CD4-positive, alpha-beta T cell (primary cell): ENCODE measurements at regions not wholly inside any gene's neighbourhood (a gene's known extent, or its start where the extent isn't known, plus 50 kb on each side); places are given as distances from the start of the nearest gene placed in this dataset.

Experiments used
- ATAC-seq: fragments of 200-7000 bp; cut with Tn5 transposase; one replicate; pipeline ENCODE4 v1.10.0; 2022; ENCODE audit warnings: mild to moderate bottlenecking; ENCODE audit not compliant: poor library complexity
- CTCF ChIA-PET: fragments of 350-600 bp; sonication (Branson Sonifier 250); formaldehyde crosslinking; loops from one replicate; lab custom pipeline; 2021; ENCODE audit warnings: antibody characterized with exemption, inconsistent platforms; lab: Charles Lee
- POLR2A ChIA-PET: fragments of 350-600 bp; sonication (Branson Sonifier 250); formaldehyde crosslinking; loops from one replicate; lab custom pipeline; 2021; ENCODE audit warnings: antibody characterized with exemption, inconsistent platforms; lab: Charles Lee
- DNase-seq, 14 experiments: peaks; one replicate each; pipeline ENCODE4 v3.0.0-alpha.2; 2013 to 2020; ENCODE audit warnings: mixed read lengths in 2 of 14
- H3K27ac ChIP-seq, 2 donors: one replicate each; pipeline versions ENCODE4 v1.5.1 to v1.7.0; 2013; ENCODE audit warnings: low read length in 2 of 2, low read depth in 1 of 2, mild to moderate bottlenecking in 1 of 2
- H3K27me3 ChIP-seq, 2 experiments: 1 replicate in 1 of 2; 2 replicates in 1 of 2; pipeline versions ENCODE4 v1.6.1 to v1.7.0; 2013; ENCODE audit warnings: low read length in 2 of 2, control low read depth in 1 of 2, mild to moderate bottlenecking in 1 of 2, moderate library complexity in 1 of 2; ENCODE audit not compliant: insufficient read depth in 2 of 2, control insufficient read depth in 1 of 2
- H3K36me3 ChIP-seq: one replicate; pipeline ENCODE4 v1.6.1; 2013; ENCODE audit warnings: low read length, control low read depth; ENCODE audit not compliant: insufficient read depth
- H3K4me1 ChIP-seq: one replicate; pipeline ENCODE4 v1.6.1; 2013; ENCODE audit warnings: low read length, control low read depth; ENCODE audit not compliant: insufficient read depth
- H3K4me3 ChIP-seq: one replicate; pipeline ENCODE4 v1.5.1; 2013; ENCODE audit warnings: mild to moderate bottlenecking, low read length, moderate library complexity
- H3K9me3 ChIP-seq, 2 experiments: 1 replicate in 1 of 2; 2 replicates in 1 of 2; pipeline versions ENCODE4 v1.6.1 to v1.7.0; 2013; ENCODE audit warnings: low read length in 2 of 2, mild to moderate bottlenecking in 2 of 2, control low read depth in 1 of 2, moderate library complexity in 1 of 2; ENCODE audit not compliant: control insufficient read depth in 1 of 2, insufficient read depth in 1 of 2
- H3K27ac Mint-ChIP-seq: one replicate; pipeline ENCODE4 v1.8.0; 2020; ENCODE audit warnings: mixed read lengths
- H3K27me3 Mint-ChIP-seq: one replicate; pipeline ENCODE4 v1.8.0; 2021; ENCODE audit warnings: mixed read lengths
- H3K36me3 Mint-ChIP-seq: one replicate; pipeline ENCODE4 v1.8.0; 2021; ENCODE audit warnings: low read depth, mixed read lengths
- H3K4me1 Mint-ChIP-seq: one replicate; pipeline ENCODE4 v1.8.0; 2021; ENCODE audit warnings: low read depth, mixed read lengths
- H3K4me3 Mint-ChIP-seq: one replicate; pipeline ENCODE4 v1.8.0; 2020; ENCODE audit warnings: mild to moderate bottlenecking, mixed read lengths
- H3K9me3 Mint-ChIP-seq: one replicate; pipeline ENCODE4 v1.8.0; 2020; ENCODE audit warnings: mixed read lengths
- intact Hi-C, 2 experiments: fragments of 100-400 bp; cut with DNase I in 1 of 2; cut with micrococcal nuclease in 1 of 2; formaldehyde crosslinking; loops; one replicate each; pipeline versions ENCODE4 v1.15.1 to v1.9.0; 2023 to 2025; cut with DNase I, micrococcal nuclease
- TF ChIP-seq, protein P1 (sequence below): fragments of 200-600 bp; IDR thresholded peaks from one replicate; pipeline ENCODE4 v1.8.0; 2022; ENCODE audit warnings: antibody characterized with exemption, mild to moderate bottlenecking

DNA sequence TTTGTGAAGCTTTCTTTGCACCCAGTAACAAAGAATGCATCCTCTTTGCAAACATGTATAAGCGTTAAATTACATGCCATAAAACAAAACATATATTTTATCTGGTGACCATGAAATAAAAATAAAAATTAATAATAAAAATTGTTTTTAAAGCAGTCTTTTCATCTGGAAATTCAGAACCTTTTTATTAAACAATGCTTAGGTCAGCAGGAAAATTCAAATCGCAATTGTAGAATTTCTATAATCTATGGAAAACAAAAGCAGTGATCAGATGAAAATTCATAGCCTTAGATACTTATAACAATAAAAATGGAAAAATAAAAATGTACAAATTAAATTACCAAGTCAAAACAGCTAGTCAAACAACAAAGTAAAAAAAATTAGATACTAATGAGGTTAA is 435.9 kb upstream of the CHAC2 start:
- CTCF ChIA-PET, result no interaction called here
- Mint-ChIP-seq H3K9me3 (no peaks in the 10 kb centered on the region), H3K36me3 (no peaks in the 10 kb centered on the region), H3K27ac (no peak overlapping the region), H3K27me3 (no peaks in the 10 kb centered on the region), H3K4me1 (no peaks in the 10 kb centered on the region), H3K4me3 (no peak overlapping the region)
- Histone ChIP-seq H3K4me3 (no peak overlapping the region), H3K9me3 (no peaks in the 10 kb centered on the region), H3K27me3 (no peaks in the 10 kb centered on the region), H3K4me1 (no peaks in the 10 kb centered on the region), H3K36me3 (no peaks in the 10 kb centered on the region), H3K27ac (no peak overlapping the region)
- DNase-seq (no peak), ATAC-seq (no peak)
- TF ChIP-seq, protein P1, sequence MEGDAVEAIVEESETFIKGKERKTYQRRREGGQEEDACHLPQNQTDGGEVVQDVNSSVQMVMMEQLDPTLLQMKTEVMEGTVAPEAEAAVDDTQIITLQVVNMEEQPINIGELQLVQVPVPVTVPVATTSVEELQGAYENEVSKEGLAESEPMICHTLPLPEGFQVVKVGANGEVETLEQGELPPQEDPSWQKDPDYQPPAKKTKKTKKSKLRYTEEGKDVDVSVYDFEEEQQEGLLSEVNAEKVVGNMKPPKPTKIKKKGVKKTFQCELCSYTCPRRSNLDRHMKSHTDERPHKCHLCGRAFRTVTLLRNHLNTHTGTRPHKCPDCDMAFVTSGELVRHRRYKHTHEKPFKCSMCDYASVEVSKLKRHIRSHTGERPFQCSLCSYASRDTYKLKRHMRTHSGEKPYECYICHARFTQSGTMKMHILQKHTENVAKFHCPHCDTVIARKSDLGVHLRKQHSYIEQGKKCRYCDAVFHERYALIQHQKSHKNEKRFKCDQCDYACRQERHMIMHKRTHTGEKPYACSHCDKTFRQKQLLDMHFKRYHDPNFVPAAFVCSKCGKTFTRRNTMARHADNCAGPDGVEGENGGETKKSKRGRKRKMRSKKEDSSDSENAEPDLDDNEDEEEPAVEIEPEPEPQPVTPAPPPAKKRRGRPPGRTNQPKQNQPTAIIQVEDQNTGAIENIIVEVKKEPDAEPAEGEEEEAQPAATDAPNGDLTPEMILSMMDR, result no peak
- POLR2A ChIA-PET, result no interaction called here
- intact Hi-C loops, result no loop called here

- Histone ChIP-seq H3K4me1 (no peaks in the 10 kb centered on the region), H3K27ac (no peak overlapping the region), H3K27me3 (no peaks in the 10 kb centered on the region), H3K4me3 (no peak overlapping the region), H3K9me3 (no peaks in the 10 kb centered on the region), H3K36me3 (no peaks in the 10 kb centered on the region)
- no peaks in the 10 kb centered on the region for H3K36me3 Mint-ChIP-seq
- no peaks in the 10 kb centered on the region for H3K4me1 Mint-ChIP-seq
- ATAC-seq, result no peak
- H3K9me3 Mint-ChIP-seq, result no peaks in the 10 kb centered on the region
- CTCF ChIA-PET, result no interaction called here
- POLR2A ChIA-PET, result no interaction called here
- H3K27ac Mint-ChIP-seq, result no peak overlapping the region
- no peak for DNase-seq
- no peaks in the 10 kb centered on the region for H3K27me3 Mint-ChIP-seq
- TF ChIP-seq, protein P1, result no peak
- intact Hi-C loops, result no loop called here
- no peak overlapping the region for H3K4me3 Mint-ChIP-seq
Observed at GRCh38 chr2:53317861-53318260, 449.7 kb upstream of the CHAC2 start.

DNA sequence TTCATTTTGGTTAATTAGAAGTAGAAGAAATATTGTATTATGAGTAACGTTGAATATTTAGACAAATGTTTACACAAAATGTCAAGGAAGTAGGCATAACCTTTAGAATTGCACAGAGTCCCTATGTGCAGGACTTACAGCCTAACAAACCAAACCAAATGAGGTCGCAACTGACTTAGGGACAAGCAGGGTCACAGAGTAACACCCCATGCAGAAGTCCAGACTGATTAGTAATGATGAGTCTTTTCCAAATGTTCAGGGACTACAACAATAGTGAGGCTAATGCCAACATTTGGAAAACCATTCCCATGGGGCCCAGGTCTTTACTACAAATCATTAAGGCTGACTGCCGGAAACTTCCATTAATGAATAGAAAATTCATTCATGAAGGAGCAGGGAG is 452.5 kb upstream of the CHAC2 start:
- no peaks in the 10 kb centered on the region for H3K4me1 Mint-ChIP-seq
- Histone ChIP-seq H3K36me3 (no peaks in the 10 kb centered on the region), H3K9me3 (no peaks in the 10 kb centered on the region), H3K4me1 (no peaks in the 10 kb centered on the region), H3K4me3 (no peak overlapping the region), H3K27ac (no peak overlapping the region), H3K27me3 (no peaks in the 10 kb centered on the region)
- DNase-seq, result no peak
- no peaks in the 10 kb centered on the region for H3K36me3 Mint-ChIP-seq
- no peaks in the 10 kb centered on the region for H3K27me3 Mint-ChIP-seq
- POLR2A ChIA-PET, result no interaction called here
- CTCF ChIA-PET, result no interaction called here
- no peak overlapping the region for H3K4me3 Mint-ChIP-seq
- TF ChIP-seq, protein P1, result no peak
- intact Hi-C loops, result no loop called here
- H3K27ac Mint-ChIP-seq, result no peak overlapping the region
- no peaks in the 10 kb centered on the region for H3K9me3 Mint-ChIP-seq
- ATAC-seq, result no peak
